PC-9 (cell line): ENCODE measurements at regions not wholly inside any gene's neighbourhood (a gene's known extent, or its start where the extent isn't known, plus 50 kb on each side); places are given as distances from the start of the nearest gene placed in this dataset.

Experiments used
- EZH2 ChIP-seq: fragments of 200-600 bp; sonication (generic); IDR thresholded peaks from 2 replicates; pipeline ENCODE4 v1.8.0; 2017; ENCODE audit warnings: antibody characterized with exemption, low read depth
- TF ChIP-seq, protein P1 (sequence below): fragments of 200-600 bp; sonication (generic); conservative IDR thresholded peaks from 2 replicates; pipeline ENCODE4 v1.6.1; 2017; ENCODE audit warnings: mixed run types, antibody characterized with exemption, mild to moderate bottlenecking, moderate library complexity

- TF ChIP-seq, protein P1, sequence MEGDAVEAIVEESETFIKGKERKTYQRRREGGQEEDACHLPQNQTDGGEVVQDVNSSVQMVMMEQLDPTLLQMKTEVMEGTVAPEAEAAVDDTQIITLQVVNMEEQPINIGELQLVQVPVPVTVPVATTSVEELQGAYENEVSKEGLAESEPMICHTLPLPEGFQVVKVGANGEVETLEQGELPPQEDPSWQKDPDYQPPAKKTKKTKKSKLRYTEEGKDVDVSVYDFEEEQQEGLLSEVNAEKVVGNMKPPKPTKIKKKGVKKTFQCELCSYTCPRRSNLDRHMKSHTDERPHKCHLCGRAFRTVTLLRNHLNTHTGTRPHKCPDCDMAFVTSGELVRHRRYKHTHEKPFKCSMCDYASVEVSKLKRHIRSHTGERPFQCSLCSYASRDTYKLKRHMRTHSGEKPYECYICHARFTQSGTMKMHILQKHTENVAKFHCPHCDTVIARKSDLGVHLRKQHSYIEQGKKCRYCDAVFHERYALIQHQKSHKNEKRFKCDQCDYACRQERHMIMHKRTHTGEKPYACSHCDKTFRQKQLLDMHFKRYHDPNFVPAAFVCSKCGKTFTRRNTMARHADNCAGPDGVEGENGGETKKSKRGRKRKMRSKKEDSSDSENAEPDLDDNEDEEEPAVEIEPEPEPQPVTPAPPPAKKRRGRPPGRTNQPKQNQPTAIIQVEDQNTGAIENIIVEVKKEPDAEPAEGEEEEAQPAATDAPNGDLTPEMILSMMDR, result no peak
- TF ChIP-seq EZH2, result no peak
Measured at GRCh38 chr18:22013993-22014392, 155.4 kb upstream of the GATA6 start.
